GM18519 (cell line): ENCODE measurements at regions not wholly inside any gene's neighbourhood (a gene's known extent, or its start where the extent isn't known, plus 50 kb on each side); places are given as distances from the start of the nearest gene placed in this dataset.

ENCODE experiments used
- ATAC-seq: cut with Tn5 transposase; IDR thresholded peaks from one replicate; pipeline ENCODE4 v1.9.1; 2021; ENCODE audit warnings: mild to moderate bottlenecking, moderate library complexity; ENCODE audit not compliant: unreplicated experiment, low FRiP score

DNA sequence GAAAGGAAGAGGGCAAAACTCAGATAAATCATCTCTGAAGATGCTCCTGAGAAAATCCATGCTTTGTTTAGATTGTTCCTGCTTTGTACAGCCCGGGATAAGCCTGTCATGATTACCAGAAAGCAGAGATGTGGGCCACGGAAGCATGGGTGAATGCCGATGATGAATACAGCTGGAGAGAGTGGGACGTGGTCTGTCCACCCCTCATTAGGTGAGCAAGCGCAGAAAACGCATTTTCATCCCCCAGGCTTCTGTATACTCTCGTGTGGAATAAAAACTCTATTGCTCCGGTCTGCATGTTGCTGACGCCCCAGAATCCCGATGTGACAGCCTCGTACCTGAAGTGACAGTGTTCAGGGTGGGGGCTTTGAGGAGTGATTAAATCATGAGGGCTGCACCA, 52.0 kb upstream of the SALL3 start:
- no peak for ATAC-seq

DNA sequence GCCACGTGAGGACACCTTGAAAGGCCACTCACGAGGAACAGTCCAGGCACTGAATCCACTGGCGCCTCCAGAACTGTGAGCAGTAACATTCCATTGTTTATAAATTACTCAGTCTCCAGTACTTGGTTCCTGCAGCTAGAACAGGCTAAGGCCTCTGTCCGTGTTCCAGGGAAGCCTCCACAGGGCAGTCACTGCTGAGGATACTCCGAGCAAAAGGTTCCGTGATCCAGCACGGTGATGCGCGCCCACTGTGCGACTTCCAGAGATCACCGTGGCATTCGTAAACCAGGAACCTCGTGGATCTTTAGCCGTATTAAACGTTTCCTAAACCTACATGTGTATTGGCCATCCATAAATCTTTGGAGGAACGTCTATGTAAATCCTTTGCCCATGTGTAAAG, 51.5 kb upstream of the SALL3 start:
- ATAC-seq: no peak

DNA sequence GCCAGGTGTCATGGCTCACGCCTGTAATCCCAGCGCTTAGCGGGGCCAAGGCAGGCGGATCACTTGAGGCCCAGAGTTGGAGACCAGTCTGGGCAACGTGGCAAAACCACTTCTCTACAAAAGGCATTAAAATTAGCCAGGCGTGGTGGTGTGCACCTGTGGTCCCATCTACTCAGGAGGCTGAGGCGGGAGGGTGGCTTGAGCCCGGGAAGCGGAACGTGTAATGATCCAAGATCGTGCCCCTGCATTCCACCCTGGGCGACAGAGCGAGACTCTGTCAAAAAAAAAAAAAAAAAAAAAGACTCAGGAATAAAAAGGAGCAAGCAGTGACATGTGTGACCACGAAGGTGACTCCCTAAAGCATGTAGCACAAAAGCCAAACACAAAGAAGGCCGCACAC, 50.1 kb upstream of the SALL3 start:
- no peak for ATAC-seq
